ENCODE measurements at regions not wholly inside any gene's neighbourhood (a gene's known extent, or its start where the extent isn't known, plus 50 kb on each side); places are given as distances from the start of the nearest gene placed in this dataset.

- TF ChIP-seq POLR2A (IDR thresholded peaks at IDR 0.05) (no peak), CTCF (IDR thresholded peaks at IDR 0.05) (no peak)
These were observed 197.6 kb downstream of the BCL11A start for GRCh38 chr2:60355849-60356261.
